Neural progenitor cell (in vitro differentiated cells): ENCODE measurements at regions not wholly inside any gene's neighbourhood (a gene's known extent, or its start where the extent isn't known, plus 50 kb on each side); places are given as distances from the start of the nearest gene placed in this dataset.

Experiments
- DNase-seq: peaks from one replicate; pipeline ENCODE4 v3.0.0-alpha.2; 2016; ENCODE audit warnings: low spot score
- H2AFZ ChIP-seq: fragments of 200-600 bp; sonication (generic); replicated peaks from 2 replicates; pipeline ENCODE4 v1.6.1; 2016; ENCODE audit warnings: antibody characterized with exemption
- H3F3A ChIP-seq: fragments of 200-600 bp; sonication (generic); 2 replicates; pipeline ENCODE4 v1.6.1; 2016; ENCODE audit warnings: antibody characterized with exemption, low read depth
- H3K27ac ChIP-seq: fragments of 200-600 bp; sonication (generic); 2 replicates; pipeline ENCODE4 v1.5.1; 2016; ENCODE audit warnings: mild to moderate bottlenecking
- H3K27me3 ChIP-seq: fragments of 200-600 bp; sonication (generic); 2 replicates; pipeline ENCODE4 v1.6.1; 2016; ENCODE audit warnings: mild to moderate bottlenecking, moderate library complexity
- H3K36me3 ChIP-seq: fragments of 200-600 bp; sonication (generic); 2 replicates; pipeline ENCODE4 v1.5.1; 2016
- H3K4me1 ChIP-seq: fragments of 200-600 bp; sonication (generic); 2 replicates; pipeline ENCODE4 v1.6.1; 2016; ENCODE audit warnings: mixed run types
- H3K4me2 ChIP-seq: fragments of 200-600 bp; sonication (generic); 2 replicates; pipeline ENCODE4 v1.6.1; 2016
- H3K4me3 ChIP-seq: fragments of 200-600 bp; sonication (generic); 2 replicates; pipeline ENCODE4 v1.5.1; 2016
- H3K79me2 ChIP-seq: fragments of 200-600 bp; sonication (generic); 2 replicates; pipeline ENCODE4 v1.6.1; 2016; ENCODE audit warnings: low read depth
- H3K9ac ChIP-seq: fragments of 200-600 bp; sonication (generic); 2 replicates; pipeline ENCODE4 v1.6.1; 2016
- H3K9me3 ChIP-seq: fragments of 200-600 bp; sonication (generic); 2 replicates; pipeline ENCODE4 v1.5.1; 2016; ENCODE audit warnings: low read depth
- H4K20me1 ChIP-seq: fragments of 200-600 bp; sonication (generic); 2 replicates; pipeline ENCODE4 v1.6.1; 2016; ENCODE audit warnings: low read depth
- H3K27ac Mint-ChIP-seq: 3 replicates; pipeline ENCODE4 v1.8.0; 2021; ENCODE audit warnings: mixed read lengths
- H3K27me3 Mint-ChIP-seq: 2 replicates; pipeline ENCODE4 v1.8.0; 2022; ENCODE audit warnings: low read depth, mild to moderate bottlenecking, inconsistent platforms, moderate library complexity, mixed read lengths; ENCODE audit not compliant: insufficient read depth
- H3K36me3 Mint-ChIP-seq: 3 replicates; pipeline ENCODE4 v1.8.0; 2021; ENCODE audit warnings: mixed read lengths
- H3K4me1 Mint-ChIP-seq: 3 replicates; pipeline ENCODE4 v1.8.0; 2021; ENCODE audit warnings: mixed read lengths
- H3K4me3 Mint-ChIP-seq: 3 replicates; pipeline ENCODE4 v1.8.0; 2021; ENCODE audit warnings: mild to moderate bottlenecking, moderate library complexity, mixed read lengths
- H3K9me3 Mint-ChIP-seq: 3 replicates; pipeline ENCODE4 v1.8.0; 2020; ENCODE audit warnings: mixed read lengths
- CTCF ChIP-seq: fragments of 200-600 bp; sonication (generic); IDR thresholded peaks from 2 replicates; pipeline ENCODE4 v1.5.1; 2017; ENCODE audit warnings: antibody characterized with exemption, mild to moderate bottlenecking
- EZH2 ChIP-seq: fragments of 200-600 bp; sonication (generic); IDR thresholded peaks from 2 replicates; pipeline ENCODE4 v1.6.1; 2017; ENCODE audit warnings: antibody characterized with exemption, mild to moderate bottlenecking, moderate library complexity
- EZH2phosphoT487 ChIP-seq: fragments of 200-600 bp; sonication (generic); IDR thresholded peaks from 2 replicates; pipeline ENCODE4 v1.6.1; 2017; ENCODE audit warnings: antibody characterized with exemption

- no peaks in the 10 kb centered on the region for H3K27me3 ChIP-seq
- H3F3A ChIP-seq: no peaks in the 10 kb centered on the region
- Mint-ChIP-seq H3K27me3 (no peaks in the 10 kb centered on the region), H3K36me3 (no peaks in the 10 kb centered on the region), H3K4me3 (no peak overlapping the region), H3K9me3 (no peaks in the 10 kb centered on the region), H3K27ac (no peak overlapping the region), H3K4me1 (peaks cover 22% of the 10 kb centered on the region)
- H3K4me3 ChIP-seq: no peak overlapping the region
- H3K4me2 ChIP-seq: no peak overlapping the region
- no peaks in the 10 kb centered on the region for H3K36me3 ChIP-seq
- no peaks in the 10 kb centered on the region for H4K20me1 ChIP-seq
- TF ChIP-seq CTCF: no peak
- TF ChIP-seq EZH2: no peak
- TF ChIP-seq EZH2phosphoT487: no peak
- H3K9me3 ChIP-seq: no peaks in the 10 kb centered on the region
- H2AFZ ChIP-seq: no peak overlapping the region
- no peak for DNase-seq
- H3K79me2 ChIP-seq: no peaks in the 10 kb centered on the region
- no peak overlapping the region for H3K9ac ChIP-seq
- H3K4me1 ChIP-seq: peaks cover 26% of the 10 kb centered on the region
- no peak overlapping the region for H3K27ac ChIP-seq
Measured at GRCh38 chr6:100163035-100163434, 169.0 kb upstream of the MCHR2 start.

GRCh38 chr6:100161782-100162365, 167.9 kb upstream of the MCHR2 start:
- Histone ChIP-seq H3F3A (no peaks in the 10 kb centered on the region), H3K4me3 (no peak overlapping the region), H2AFZ (no peak overlapping the region), H3K27me3 (no peaks in the 10 kb centered on the region), H3K36me3 (no peaks in the 10 kb centered on the region), H3K9me3 (no peaks in the 10 kb centered on the region), H3K9ac (no peak overlapping the region), H3K79me2 (no peaks in the 10 kb centered on the region), H3K27ac (no peak overlapping the region), H4K20me1 (no peaks in the 10 kb centered on the region), H3K4me1 (peaks cover 16% of the 10 kb centered on the region), H3K4me2 (no peak overlapping the region)
- H3K4me1 Mint-ChIP-seq: peaks cover 16% of the 10 kb centered on the region
- H3K9me3 Mint-ChIP-seq: no peaks in the 10 kb centered on the region
- TF ChIP-seq CTCF (no peak), EZH2 (no peak), EZH2phosphoT487 (no peak)
- no peak overlapping the region for H3K4me3 Mint-ChIP-seq
- no peak overlapping the region for H3K27ac Mint-ChIP-seq
- H3K27me3 Mint-ChIP-seq: no peaks in the 10 kb centered on the region
- no peaks in the 10 kb centered on the region for H3K36me3 Mint-ChIP-seq
- DNase-seq: no peak

GRCh38 chr6:100160930-100161329, 166.9 kb upstream of the MCHR2 start:
- Histone ChIP-seq H3K9me3 (no peaks in the 10 kb centered on the region), H3K36me3 (no peaks in the 10 kb centered on the region), H3K79me2 (no peaks in the 10 kb centered on the region), H3K27ac (no peak overlapping the region), H4K20me1 (no peaks in the 10 kb centered on the region), H3K4me3 (no peak overlapping the region), H2AFZ (peak overlapping the region; percentile 51), H3K4me2 (no peak overlapping the region), H3F3A (no peaks in the 10 kb centered on the region), H3K4me1 (peaks cover 16% of the 10 kb centered on the region), H3K27me3 (no peaks in the 10 kb centered on the region), H3K9ac (no peak overlapping the region)
- H3K9me3 Mint-ChIP-seq: no peaks in the 10 kb centered on the region
- TF ChIP-seq CTCF (no peak), EZH2 (no peak), EZH2phosphoT487 (no peak)
- peak; percentile 54 for DNase-seq
- peaks cover 16% of the 10 kb centered on the region for H3K4me1 Mint-ChIP-seq
- no peak overlapping the region for H3K4me3 Mint-ChIP-seq
- no peak overlapping the region for H3K27ac Mint-ChIP-seq
- no peaks in the 10 kb centered on the region for H3K27me3 Mint-ChIP-seq
- H3K36me3 Mint-ChIP-seq: no peaks in the 10 kb centered on the region
